HEK293 (cell line): ENCODE measurements at regions not wholly inside any gene's neighbourhood (a gene's known extent, or its start where the extent isn't known, plus 50 kb on each side); places are given as distances from the start of the nearest gene placed in this dataset.

Experiments
- CTCF ChIP-seq: fragments of 450-650 bp; formaldehyde crosslinking; IDR thresholded peaks from 2 replicates; pipeline ENCODE4 v1.5.1; 2016; ENCODE audit warnings: missing biosample characterization, missing genetic modification characterization
- EGR2 ChIP-seq: fragments of 450-650 bp; formaldehyde crosslinking; IDR thresholded peaks from 2 replicates; pipeline ENCODE4 v1.5.1; 2016; ENCODE audit warnings: low read depth, missing biosample characterization, missing genetic modification characterization
- MZF1 ChIP-seq: fragments of 450-650 bp; formaldehyde crosslinking; IDR thresholded peaks from 2 replicates; pipeline ENCODE4 v1.5.1; 2017; ENCODE audit warnings: missing biosample characterization, missing genetic modification characterization, borderline replicate concordance
- PATZ1 ChIP-seq: fragments of 450-650 bp; formaldehyde crosslinking; IDR thresholded peaks from 2 replicates; pipeline ENCODE4 v1.5.1; 2016; ENCODE audit warnings: missing biosample characterization, missing genetic modification characterization
- REST ChIP-seq: fragments of 450-650 bp; formaldehyde crosslinking; IDR thresholded peaks from 2 replicates; pipeline ENCODE4 v1.5.1; 2016; ENCODE audit warnings: missing biosample characterization, missing genetic modification characterization
- ZNF138 ChIP-seq: fragments of 450-650 bp; formaldehyde crosslinking; IDR thresholded peaks from 2 replicates; pipeline ENCODE4 v1.5.1; 2016; ENCODE audit warnings: missing biosample characterization, missing genetic modification characterization, borderline replicate concordance
- ZNF16 ChIP-seq: fragments of 450-650 bp; formaldehyde crosslinking; IDR thresholded peaks from 2 replicates; pipeline ENCODE4 v1.5.1; 2016; ENCODE audit warnings: low read depth, missing biosample characterization, missing genetic modification characterization
- ZNF518A ChIP-seq: fragments of 450-650 bp; formaldehyde crosslinking; conservative IDR thresholded peaks from 2 replicates; pipeline ENCODE4 v1.5.1; 2016; ENCODE audit warnings: low read depth, missing biosample characterization, missing genetic modification characterization
- ZNF549 ChIP-seq: fragments of 450-650 bp; IDR thresholded peaks from 2 replicates; pipeline ENCODE4 v1.5.1; 2018; ENCODE audit warnings: missing biosample characterization, missing genetic modification characterization, mild to moderate bottlenecking, inconsistent platforms, moderate library complexity
- ZNF701 ChIP-seq: fragments of 450-650 bp; formaldehyde crosslinking; IDR thresholded peaks from 2 replicates; pipeline ENCODE4 v1.5.1; 2016; ENCODE audit warnings: missing biosample characterization, missing genetic modification characterization

- no peak for TF ChIP-seq REST (tag by site-specific recombination)
- no peak for TF ChIP-seq ZNF549
- TF ChIP-seq ZNF138 (tag by site-specific recombination) = no peak
- TF ChIP-seq MZF1 (tag by site-specific recombination) = no peak
- TF ChIP-seq ZNF16 (tag by site-specific recombination) = no peak
- TF ChIP-seq EGR2 (tag by site-specific recombination) = no peak
- TF ChIP-seq CTCF (tag by site-specific recombination) = no peak
- no peak for TF ChIP-seq ZNF701
- no peak for TF ChIP-seq ZNF518A (tag by site-specific recombination)
- no peak for TF ChIP-seq PATZ1 (tag by site-specific recombination)
Measured at GRCh38 chr11:70829134-70829885, 423.1 kb downstream of the SHANK2 start.
